GM21447 (cell line): ENCODE measurements at regions not wholly inside any gene's neighbourhood (a gene's known extent, or its start where the extent isn't known, plus 50 kb on each side); places are given as distances from the start of the nearest gene placed in this dataset.

Experiments used
- ATAC-seq: cut with Tn5 transposase; IDR thresholded peaks from one replicate; pipeline ENCODE4 v1.9.1; 2021; ENCODE audit not compliant: unreplicated experiment

DNA sequence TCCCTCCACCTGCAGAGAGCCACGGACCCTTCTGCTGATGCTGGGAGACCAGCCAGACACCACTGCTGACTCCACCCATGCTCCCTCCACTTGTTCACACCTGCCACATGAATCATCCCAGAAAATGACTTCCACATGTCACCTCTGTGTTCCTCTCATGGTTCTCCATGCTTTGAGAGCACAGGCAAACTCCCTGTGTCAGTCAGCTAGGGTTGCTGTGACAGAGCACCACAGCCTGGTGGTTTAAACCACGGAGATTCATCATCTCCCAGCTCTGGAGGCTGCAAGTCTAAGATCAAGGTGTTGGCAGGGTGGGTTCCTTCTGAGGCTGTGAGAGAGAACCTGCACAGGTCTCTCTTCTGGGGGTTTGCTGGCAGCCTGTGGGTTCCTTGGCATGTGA, 381.4 kb downstream of the GADD45G start:
- ATAC-seq = no peak

DNA sequence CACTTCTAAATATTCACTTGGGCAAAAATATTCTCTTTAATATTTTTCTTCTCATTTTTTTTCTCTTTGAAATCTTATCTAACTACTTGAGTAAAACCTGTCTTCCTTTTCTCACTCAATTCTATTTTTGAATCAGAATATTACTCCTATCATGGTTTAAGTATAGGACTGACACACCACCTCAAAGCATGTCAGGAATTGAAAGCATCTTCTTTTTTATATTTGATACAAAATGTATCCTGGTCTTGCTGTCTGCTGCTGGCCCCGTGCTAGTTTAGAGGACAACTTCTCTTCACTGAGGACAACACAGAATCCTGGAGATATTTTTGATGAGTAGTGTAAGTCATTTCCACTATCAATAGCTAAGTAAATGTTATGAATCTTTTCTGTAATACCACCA, 383.6 kb downstream of the GADD45G start:
- ATAC-seq = no peak

GRCh38 chr9:89991204-89991790, 386.5 kb downstream of the GADD45G start:
- no peak for ATAC-seq

- ATAC-seq = no peak
Measured at GRCh38 chr9:89992326-89993198, 387.8 kb downstream of the GADD45G start.

DNA sequence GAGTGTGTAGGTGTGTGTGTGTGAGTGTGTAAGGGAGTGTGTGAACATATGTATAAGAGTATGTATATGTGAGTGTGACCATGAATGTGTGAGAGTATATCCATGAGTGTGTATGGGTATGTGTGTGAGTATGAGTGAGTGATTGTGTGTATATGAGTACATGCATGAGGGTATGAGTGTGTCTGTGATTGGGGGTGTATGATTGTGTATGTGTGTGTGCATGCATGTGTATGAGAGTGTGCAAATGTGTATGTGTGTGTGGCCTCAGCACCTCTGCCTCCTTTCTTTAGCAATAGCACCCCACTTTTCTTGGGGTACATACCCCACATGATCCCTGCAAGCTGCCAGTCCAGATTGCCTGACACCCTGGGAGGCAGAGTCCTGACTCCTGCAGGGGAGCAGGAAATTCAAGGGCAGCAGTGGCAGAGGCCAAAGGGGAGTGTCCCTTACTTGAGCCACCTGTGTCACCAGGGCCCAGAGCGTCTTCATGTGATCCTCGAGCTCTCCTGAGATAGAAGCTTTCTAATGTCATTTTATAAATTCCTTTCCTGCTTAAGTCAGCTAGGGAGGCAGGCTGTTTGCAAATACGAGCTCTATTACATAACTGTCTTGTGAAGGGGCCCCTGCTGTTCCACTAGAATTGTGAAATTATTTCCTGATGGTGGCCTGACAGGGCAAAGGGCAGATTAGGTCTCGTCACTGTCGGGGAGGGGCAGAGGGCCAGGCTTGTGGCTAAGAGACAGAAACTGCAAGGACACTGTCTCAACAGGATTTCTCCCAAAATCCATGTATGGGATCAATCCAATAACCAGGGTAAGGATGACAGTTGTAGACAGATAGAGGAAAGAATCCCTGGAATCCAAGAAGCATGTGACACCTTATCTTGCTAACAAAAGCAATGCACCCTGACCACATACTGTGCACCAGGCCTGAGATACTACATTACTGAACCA, 389.1 kb downstream of the GADD45G start:
- ATAC-seq = no peak

GRCh38 chr9:89994988-89995613, 390.3 kb downstream of the GADD45G start:
- no peak for ATAC-seq

DNA sequence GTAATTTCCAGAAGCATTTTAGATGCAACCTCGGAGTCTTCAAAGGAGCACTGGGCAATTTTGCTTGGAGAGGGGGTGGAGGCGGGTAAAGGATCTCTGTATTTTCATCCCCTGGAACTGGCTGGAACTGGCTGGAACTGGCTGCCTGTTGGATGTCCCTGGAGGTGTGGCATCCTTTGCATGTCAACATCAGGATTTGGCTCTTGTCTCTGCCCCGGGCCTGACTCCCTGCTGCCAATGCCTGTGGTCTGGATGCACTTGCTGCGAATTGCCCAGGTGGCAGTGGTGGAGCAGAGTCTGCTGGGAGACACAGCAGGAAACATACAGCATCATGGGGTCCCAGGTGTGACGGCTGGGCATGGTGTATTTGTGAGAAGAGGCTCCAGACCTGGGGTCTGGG, 391.3 kb downstream of the GADD45G start:
- no peak for ATAC-seq

DNA sequence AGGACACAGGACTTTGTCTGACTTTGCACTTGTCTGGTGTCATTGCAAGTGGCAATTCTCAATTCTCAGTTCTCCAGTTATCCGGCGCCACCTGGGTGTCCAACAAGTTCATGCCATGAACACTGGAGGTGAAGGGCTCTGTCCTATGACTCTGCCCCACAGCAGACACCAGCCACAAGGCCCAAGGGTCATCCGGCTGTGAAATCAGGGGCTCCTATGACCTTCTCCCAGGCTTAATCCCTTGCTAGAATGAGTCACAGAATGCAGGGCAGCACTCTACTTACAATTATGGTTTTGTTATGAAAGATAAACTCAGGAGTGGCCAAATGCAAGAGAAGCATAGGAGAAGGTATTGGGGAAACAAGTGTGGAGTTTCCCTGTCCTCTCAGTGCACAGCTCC, 392.0 kb downstream of the GADD45G start:
- ATAC-seq = no peak

- no peak for ATAC-seq
Measured at GRCh38 chr9:89998633-89999032, 393.8 kb downstream of the GADD45G start.

GRCh38 chr9:89999176-89999533, 394.3 kb downstream of the GADD45G start:
- ATAC-seq = no peak

GRCh38 chr9:89999534-90000370, 394.9 kb downstream of the GADD45G start:
- ATAC-seq = peak; percentile 97

GRCh38 chr9:90000925-90001324, 396.1 kb downstream of the GADD45G start:
- ATAC-seq = no peak

GRCh38 chr9:90001747-90002146, 396.9 kb downstream of the GADD45G start:
- no peak for ATAC-seq

GRCh38 chr9:90002397-90003271, 397.8 kb downstream of the GADD45G start:
- ATAC-seq = no peak

- no peak for ATAC-seq
Measured at GRCh38 chr9:90005388-90005787, 400.6 kb downstream of the GADD45G start.

- no peak for ATAC-seq
Measured at GRCh38 chr9:90007516-90008440, 403.0 kb downstream of the GADD45G start.

- ATAC-seq = no peak
Measured at GRCh38 chr9:90009447-90009846, 404.6 kb downstream of the GADD45G start.

DNA sequence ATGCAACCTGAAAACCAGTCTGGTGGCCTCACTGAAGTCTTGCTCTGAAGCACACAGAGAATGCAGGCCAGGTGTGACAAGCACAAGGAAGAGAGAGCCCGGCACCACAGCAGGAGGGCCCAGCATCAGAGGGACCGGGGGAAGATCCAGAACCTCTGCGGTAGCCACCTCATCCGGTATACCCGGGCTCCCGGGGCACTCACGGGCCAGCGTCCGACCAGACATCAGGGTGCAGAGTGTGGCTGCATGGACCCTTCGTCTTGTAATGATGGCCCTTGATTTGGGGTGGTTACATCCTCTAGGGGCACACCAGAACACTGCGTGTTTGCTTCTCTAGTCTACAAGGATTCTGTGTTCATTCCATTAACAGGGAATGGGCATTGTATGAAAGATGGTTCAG, 406.0 kb downstream of the GADD45G start:
- no peak for ATAC-seq
